H1 (cell line): ENCODE measurements at regions not wholly inside any gene's neighbourhood (a gene's known extent, or its start where the extent isn't known, plus 50 kb on each side); places are given as distances from the start of the nearest gene placed in this dataset.

Source experiments
- POLR2A ChIP-seq, 2 experiments: IDR thresholded peaks; 1 replicate in 1 of 2; 2 replicates in 1 of 2; pipeline ENCODE4 v1.6.1; 2011; ENCODE audit warnings: low read depth in 2 of 2, low read length in 2 of 2, mild to moderate bottlenecking in 2 of 2; ENCODE audit errors: control extremely low read depth in 1 of 2

GRCh38 chr4:57736781-57737180 is 626.6 kb upstream of the IGFBP7 start (continued):
- no peak for TF ChIP-seq POLR2A (IDR thresholded peaks at IDR 0.05; ENCODE audit: control extremely low read depth in 1 of 2, low read depth in 2 of 2, low read length in 2 of 2)
